ENCODE measurements at regions not wholly inside any gene's neighbourhood (a gene's known extent, or its start where the extent isn't known, plus 50 kb on each side); places are given as distances from the start of the nearest gene placed in this dataset.
"Not testable (repeated sequence)": the region's sequence is repeated elsewhere in the genome, so short reads cannot be mapped to it uniquely, and the experiment has no call there.

DNA sequence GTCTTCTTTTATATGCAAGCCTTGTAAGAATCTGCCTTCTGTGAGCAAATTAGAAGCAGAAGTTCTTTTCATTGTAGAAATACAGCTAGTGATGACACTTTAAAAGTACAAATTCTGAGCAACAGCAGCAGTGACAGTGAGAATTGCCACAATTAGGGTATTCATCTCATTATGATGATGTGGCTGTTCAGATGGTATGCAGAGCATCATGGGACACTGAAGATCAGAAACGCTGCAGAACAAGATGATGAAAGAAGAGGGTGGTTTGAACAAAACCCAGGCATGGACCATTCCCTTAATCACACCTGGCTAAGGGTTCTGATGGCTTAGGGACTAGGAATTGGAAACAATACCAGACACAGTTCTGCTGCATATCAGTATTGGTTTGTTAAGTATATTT lies 312.7 kb upstream of the TBX18 start:
- Histone ChIP-seq H3K36me3 (no peaks in the 10 kb centered on the region), H3K27me3 (ENCODE audit: low read depth) (no peaks in the 10 kb centered on the region), H3K4me3 (no peak overlapping the region), H3K27ac (replicated peaks) (no peak overlapping the region), H3K9me3 (replicated peaks) (peaks cover 13% of the 10 kb centered on the region), H3K4me1 (no peaks in the 10 kb centered on the region)
- TF ChIP-seq, protein P1, sequence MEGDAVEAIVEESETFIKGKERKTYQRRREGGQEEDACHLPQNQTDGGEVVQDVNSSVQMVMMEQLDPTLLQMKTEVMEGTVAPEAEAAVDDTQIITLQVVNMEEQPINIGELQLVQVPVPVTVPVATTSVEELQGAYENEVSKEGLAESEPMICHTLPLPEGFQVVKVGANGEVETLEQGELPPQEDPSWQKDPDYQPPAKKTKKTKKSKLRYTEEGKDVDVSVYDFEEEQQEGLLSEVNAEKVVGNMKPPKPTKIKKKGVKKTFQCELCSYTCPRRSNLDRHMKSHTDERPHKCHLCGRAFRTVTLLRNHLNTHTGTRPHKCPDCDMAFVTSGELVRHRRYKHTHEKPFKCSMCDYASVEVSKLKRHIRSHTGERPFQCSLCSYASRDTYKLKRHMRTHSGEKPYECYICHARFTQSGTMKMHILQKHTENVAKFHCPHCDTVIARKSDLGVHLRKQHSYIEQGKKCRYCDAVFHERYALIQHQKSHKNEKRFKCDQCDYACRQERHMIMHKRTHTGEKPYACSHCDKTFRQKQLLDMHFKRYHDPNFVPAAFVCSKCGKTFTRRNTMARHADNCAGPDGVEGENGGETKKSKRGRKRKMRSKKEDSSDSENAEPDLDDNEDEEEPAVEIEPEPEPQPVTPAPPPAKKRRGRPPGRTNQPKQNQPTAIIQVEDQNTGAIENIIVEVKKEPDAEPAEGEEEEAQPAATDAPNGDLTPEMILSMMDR (IDR thresholded peaks at IDR 0.05; ENCODE audit: borderline replicate concordance), result no peak
- intact Hi-C loops (cut with micrococcal nuclease), result no loop called here
- no peak for DNase-seq

DNA sequence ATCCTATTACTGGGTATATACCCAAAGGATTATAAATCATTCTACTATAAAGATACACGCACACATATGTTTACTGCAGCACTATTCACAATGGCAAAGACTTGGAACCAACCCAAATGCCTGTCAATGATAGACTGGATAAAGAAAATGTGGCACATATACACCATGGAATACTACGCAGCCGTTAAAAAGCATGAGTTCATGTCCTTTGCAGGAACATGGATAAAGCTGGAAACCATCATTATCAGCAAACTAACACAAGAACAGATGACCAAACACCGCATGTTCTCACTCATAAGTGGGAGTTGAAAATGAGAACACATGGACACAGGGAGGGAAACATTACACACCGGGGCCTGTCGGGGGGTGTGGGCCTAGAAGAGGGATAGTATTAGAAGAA lies 307.4 kb upstream of the TBX18 start:
- intact Hi-C loops (cut with micrococcal nuclease); DNase-seq: not testable (repeated sequence)

DNA sequence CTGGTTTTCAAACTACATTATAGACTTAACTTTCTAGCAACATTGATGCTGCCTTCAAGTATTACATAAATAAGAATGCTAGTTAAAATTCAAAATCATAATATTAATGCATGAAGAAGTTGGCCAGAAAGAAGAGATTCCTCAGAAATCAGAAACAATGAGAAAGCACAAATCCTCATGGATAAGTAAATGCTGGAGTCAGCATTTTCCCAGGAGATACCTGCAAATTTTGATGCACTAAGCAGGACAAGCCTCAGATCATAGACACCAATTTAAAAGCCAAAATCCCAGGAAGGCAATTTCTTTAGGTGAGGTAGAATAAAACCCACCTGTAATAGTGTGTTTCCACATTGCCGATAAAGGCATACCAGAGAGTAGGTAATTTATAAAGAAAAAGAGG lies 305.2 kb upstream of the TBX18 start:
- Histone ChIP-seq H3K27ac (replicated peaks) (no peak overlapping the region), H3K9me3 (replicated peaks) (peaks cover 22% of the 10 kb centered on the region), H3K4me3 (no peak overlapping the region), H3K27me3 (ENCODE audit: low read depth) (no peaks in the 10 kb centered on the region), H3K4me1 (no peaks in the 10 kb centered on the region), H3K36me3 (no peaks in the 10 kb centered on the region)
- DNase-seq, result no peak
- intact Hi-C loops (cut with micrococcal nuclease), result no loop called here
- TF ChIP-seq, protein P1 (IDR thresholded peaks at IDR 0.05; ENCODE audit: borderline replicate concordance), result no peak

More for the DNA sequence above, 307.4 kb upstream of the TBX18 start:
- H3K9me3 ChIP-seq (replicated peaks), result peaks cover 24% of the 10 kb centered on the region
- H3K36me3 ChIP-seq; H3K4me3 ChIP-seq; H3K27ac ChIP-seq (replicated peaks); H3K4me1 ChIP-seq; H3K27me3 ChIP-seq (ENCODE audit: low read depth): not testable (repeated sequence)

DNA sequence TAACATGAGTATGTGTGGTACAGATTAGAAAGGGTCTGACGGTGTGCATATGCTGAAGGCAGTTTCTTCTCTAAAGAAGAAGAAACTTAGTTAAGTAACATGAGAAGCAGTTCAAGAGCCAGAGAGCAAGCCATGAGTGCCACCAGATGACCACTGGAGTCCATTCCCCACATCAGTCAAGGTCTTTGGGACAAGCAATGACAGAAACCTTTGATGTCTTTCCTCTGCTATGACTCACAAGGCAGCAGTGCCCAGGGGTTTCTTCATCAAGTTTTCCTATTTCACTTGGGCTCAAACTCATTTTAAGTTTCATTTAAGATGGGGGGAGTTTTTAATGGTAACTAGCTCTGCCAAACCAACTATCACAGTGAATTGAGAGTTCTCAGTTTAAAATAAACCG lies 303.8 kb upstream of the TBX18 start:
- intact Hi-C loops (cut with micrococcal nuclease), result no loop called here
- Histone ChIP-seq H3K4me3 (no peak overlapping the region), H3K9me3 (replicated peaks) (peaks cover 19% of the 10 kb centered on the region), H3K27ac (replicated peaks) (no peak overlapping the region), H3K4me1 (no peaks in the 10 kb centered on the region), H3K36me3 (no peaks in the 10 kb centered on the region), H3K27me3 (ENCODE audit: low read depth) (no peaks in the 10 kb centered on the region)
- TF ChIP-seq, protein P1 (IDR thresholded peaks at IDR 0.05; ENCODE audit: borderline replicate concordance), result no peak
- DNase-seq, result no peak

DNA sequence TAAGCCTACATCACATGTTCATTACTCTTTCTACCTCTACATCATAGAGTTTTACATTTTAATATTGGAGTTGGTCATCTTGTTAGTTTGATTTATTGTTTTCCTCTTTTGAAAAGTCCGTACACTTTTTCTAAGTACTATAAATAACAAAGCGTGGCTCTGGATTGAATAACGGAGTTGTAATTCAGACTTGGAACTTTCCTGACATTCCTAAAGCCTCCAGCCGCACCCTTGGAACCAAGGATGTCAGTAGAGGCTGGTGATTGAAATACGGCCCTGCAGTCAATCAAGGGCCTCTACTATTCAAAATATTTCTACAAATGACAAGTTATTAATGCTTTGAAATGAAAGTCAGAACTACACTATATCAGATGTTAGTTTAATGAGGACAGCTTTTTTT lies 301.9 kb upstream of the TBX18 start:
- Histone ChIP-seq H3K27me3 (ENCODE audit: low read depth) (peaks cover 3% of the 10 kb centered on the region), H3K36me3 (no peaks in the 10 kb centered on the region), H3K9me3 (replicated peaks) (peaks cover 15% of the 10 kb centered on the region), H3K4me1 (no peaks in the 10 kb centered on the region), H3K4me3 (no peak overlapping the region), H3K27ac (replicated peaks) (no peak overlapping the region)
- no peak for DNase-seq
- TF ChIP-seq, protein P1 (IDR thresholded peaks at IDR 0.05; ENCODE audit: borderline replicate concordance), result no peak
- intact Hi-C loops (cut with micrococcal nuclease), result no loop called here

DNA sequence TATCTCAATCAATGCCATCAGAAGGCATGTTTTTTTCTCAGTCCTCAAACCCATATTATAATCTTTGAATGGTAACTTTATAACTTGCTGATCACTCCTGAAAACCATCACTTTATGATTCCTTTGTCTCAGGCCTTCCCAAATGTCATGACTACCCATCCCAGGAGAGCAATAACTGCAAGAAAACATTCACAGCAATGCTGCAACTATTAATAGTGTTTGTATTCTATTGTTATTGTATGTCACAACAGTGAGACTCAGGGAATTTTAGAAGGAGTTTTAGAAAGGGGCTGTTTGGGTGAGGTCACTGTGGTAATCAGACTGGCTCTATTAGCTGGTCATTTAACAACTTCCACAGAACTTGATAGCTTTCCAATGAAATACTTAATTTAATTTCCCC lies 301.4 kb upstream of the TBX18 start:
- intact Hi-C loops (cut with micrococcal nuclease), result no loop called here
- peaks cover 3% of the 10 kb centered on the region for H3K27me3 ChIP-seq (ENCODE audit: low read depth)
- no peaks in the 10 kb centered on the region for H3K36me3 ChIP-seq
- no peak overlapping the region for H3K27ac ChIP-seq (replicated peaks)
- H3K9me3 ChIP-seq (replicated peaks), result peaks cover 10% of the 10 kb centered on the region
- TF ChIP-seq, protein P1 (IDR thresholded peaks at IDR 0.05; ENCODE audit: borderline replicate concordance), result no peak
- no peak overlapping the region for H3K4me3 ChIP-seq
- no peaks in the 10 kb centered on the region for H3K4me1 ChIP-seq
- DNase-seq, result no peak
